H1 (cell line): ENCODE measurements at regions not wholly inside any gene's neighbourhood (a gene's known extent, or its start where the extent isn't known, plus 50 kb on each side); places are given as distances from the start of the nearest gene placed in this dataset.

Experiments
- CTCF ChIA-PET: fragments of 300-600 bp; sonication (Branson Sonifier 250); formaldehyde crosslinking; loops from one replicate; lab custom pipeline; 2021; ENCODE audit not compliant: partially characterized antibody; lab: Charles Lee
- POLR2A ChIA-PET: fragments of 300-600 bp; sonication (Branson Sonifier 250); formaldehyde crosslinking; loops from one replicate; lab custom pipeline; 2021; ENCODE audit warnings: inconsistent platforms; ENCODE audit not compliant: partially characterized antibody; lab: Charles Lee
- DNase-seq, 2 experiments: peaks; one replicate each; pipeline versions ENCODE4 v3.0.0 to v3.0.0-alpha.2; 2010 to 2022; ENCODE audit warnings: low spot score in 2 of 2, low read depth in 1 of 2, mixed read lengths in 1 of 2
- FAIRE-seq: peaks from 2 replicates; lab custom pipeline; 2011; peaks lifted over from hg19 to GRCh38; lab: Jason Lieb, UNC
- H2AFZ ChIP-seq: 2 replicates; pipeline ENCODE4 v1.8.1; 2012; ENCODE audit warnings: low read length, inconsistent platforms
- H2AK5ac ChIP-seq: 2 replicates; pipeline ENCODE4 v1.6.1; 2013; ENCODE audit warnings: low read depth, low read length
- H2BK120ac ChIP-seq: replicated peaks from 2 replicates; pipeline ENCODE3; 2013; ENCODE audit warnings: low read depth, low read length, inconsistent platforms
- H2BK12ac ChIP-seq: 2 replicates; pipeline ENCODE4 v1.6.1; 2013; ENCODE audit warnings: low read depth, low read length
- H2BK15ac ChIP-seq: 2 replicates; pipeline ENCODE4 v1.6.1; 2013; ENCODE audit warnings: low read length
- H2BK20ac ChIP-seq: 2 replicates; pipeline ENCODE4 v1.6.1; 2013; ENCODE audit warnings: low read length
- H2BK5ac ChIP-seq: 2 replicates; pipeline ENCODE4 v1.6.1; 2013; ENCODE audit warnings: low read depth, low read length
- H3K14ac ChIP-seq: 2 replicates; pipeline ENCODE4 v1.6.1; 2013; ENCODE audit warnings: inconsistent platforms; ENCODE audit not compliant: insufficient read length
- H3K18ac ChIP-seq: 2 replicates; pipeline ENCODE4 v1.6.1; 2013; ENCODE audit warnings: low read length; ENCODE audit errors: extremely low read depth
- H3K23ac ChIP-seq: 2 replicates; pipeline ENCODE4 v1.6.1; 2013; ENCODE audit warnings: inconsistent platforms; ENCODE audit not compliant: insufficient read length
- H3K23me2 ChIP-seq: 2 replicates; pipeline ENCODE4 v1.6.1; 2013; ENCODE audit warnings: low read depth, low read length
- H3K27ac ChIP-seq: 2 replicates; pipeline ENCODE4 v1.6.1; 2011; ENCODE audit warnings: low read depth, low read length, inconsistent platforms
- H3K27me3 ChIP-seq, 4 experiments: replicated peaks in 1 of 4; 1 replicate in 1 of 4; 2 replicates in 3 of 4; pipeline versions ENCODE4 v1.6.1 to v1.8.1; 2011 to 2013; ENCODE audit warnings: low read length in 3 of 4, mild to moderate bottlenecking in 3 of 4, inconsistent platforms in 2 of 4, mixed read lengths in 2 of 4, moderate library complexity in 1 of 4; ENCODE audit not compliant: control insufficient read depth in 3 of 4, insufficient read depth in 3 of 4; ENCODE audit errors: extremely low read depth in 1 of 4
- H3K36me3 ChIP-seq, 4 experiments: 2 replicates each; pipeline versions ENCODE4 v1.6.1 to v1.8.1; 2011 to 2013; ENCODE audit warnings: mild to moderate bottlenecking in 4 of 4, low read length in 3 of 4, moderate library complexity in 2 of 4, control low read depth in 1 of 4, inconsistent platforms in 1 of 4; ENCODE audit not compliant: insufficient read depth in 4 of 4, control insufficient read depth in 2 of 4
- H3K4ac ChIP-seq: replicated peaks from 2 replicates; pipeline ENCODE3; 2013; ENCODE audit warnings: low read length, low read depth, mixed read lengths, inconsistent platforms; ENCODE audit not compliant: insufficient read length
- H3K4me1 ChIP-seq, 4 experiments: replicated peaks in 1 of 4; 1 replicate in 1 of 4; 2 replicates in 3 of 4; pipeline versions ENCODE4 v1.6.1 to v1.8.1; 2011 to 2013; ENCODE audit warnings: low read length in 3 of 4, inconsistent platforms in 2 of 4, mixed read lengths in 1 of 4; ENCODE audit not compliant: insufficient read depth in 4 of 4, control insufficient read depth in 3 of 4
- H3K4me2 ChIP-seq, 2 experiments: 2 replicates each; pipeline versions ENCODE4 v1.6.1 to v1.8.1; 2011 to 2013; ENCODE audit warnings: low read depth in 2 of 2, low read length in 2 of 2, control low read depth in 1 of 2, inconsistent platforms in 1 of 2, mild to moderate bottlenecking in 1 of 2; ENCODE audit not compliant: insufficient read depth in 1 of 2
- H3K4me3 ChIP-seq, 4 experiments: fragments of 200-600, 300-600 bp in 1 of 4; sonication (generic), shearing (Covaris generic), sonication (Bioruptor Twin) in 1 of 4; 2 replicates each; pipeline versions ENCODE4 v1.5.1 to v1.8.1; 2011 to 2016; ENCODE audit warnings: low read length in 4 of 4, low read depth in 3 of 4, control low read depth in 2 of 4, inconsistent platforms in 2 of 4, mild to moderate bottlenecking in 2 of 4, mixed read lengths in 1 of 4, moderate library complexity in 1 of 4; ENCODE audit not compliant: insufficient read depth in 2 of 4; ENCODE audit errors: extremely low read depth in 1 of 4
- H3K56ac ChIP-seq: replicated peaks from 2 replicates; pipeline ENCODE3; 2013; ENCODE audit warnings: low read depth, mild to moderate bottlenecking, mixed read lengths, low read length, inconsistent platforms; ENCODE audit not compliant: insufficient read length
- H3K79me1 ChIP-seq: 2 replicates; pipeline ENCODE4 v1.6.1; 2013; ENCODE audit warnings: low read depth, low read length, control low read depth
- H3K79me2 ChIP-seq, 2 experiments: 2 replicates each; pipeline versions ENCODE4 v1.6.1 to v1.8.1; 2012 to 2013; ENCODE audit warnings: low read length in 2 of 2, mild to moderate bottlenecking in 2 of 2, inconsistent platforms in 1 of 2; ENCODE audit not compliant: insufficient read depth in 2 of 2, control insufficient read depth in 1 of 2
- H3K9ac ChIP-seq, 4 experiments: replicated peaks in 1 of 4; 1 replicate in 1 of 4; 2 replicates in 3 of 4; pipeline versions ENCODE4 v1.6.1 to v1.8.1; 2011 to 2013; ENCODE audit warnings: low read depth in 3 of 4, low read length in 3 of 4, control low read depth in 2 of 4, mild to moderate bottlenecking in 2 of 4, moderate library complexity in 2 of 4, inconsistent platforms in 1 of 4; ENCODE audit errors: extremely low read depth in 1 of 4
- H3K9me3 ChIP-seq, 2 experiments: 2 replicates each; pipeline versions ENCODE4 v1.6.1 to v1.8.1; 2012 to 2013; ENCODE audit warnings: mild to moderate bottlenecking in 2 of 2, moderate library complexity in 2 of 2, control low read depth in 1 of 2, inconsistent platforms in 1 of 2, low read depth in 1 of 2, low read length in 1 of 2, mixed read lengths in 1 of 2; ENCODE audit not compliant: insufficient read depth in 2 of 2
- H4K20me1 ChIP-seq, 2 experiments: replicated peaks in 1 of 2; 2 replicates each; pipeline versions ENCODE3 to v1.8.1; 2011 to 2013; ENCODE audit warnings: inconsistent platforms in 2 of 2, low read length in 2 of 2, mild to moderate bottlenecking in 1 of 2; ENCODE audit not compliant: insufficient read depth in 2 of 2, control insufficient read depth in 1 of 2
- H4K5ac ChIP-seq: 2 replicates; pipeline ENCODE4 v1.6.1; 2013; ENCODE audit warnings: low read length, low read depth, mixed read lengths, inconsistent platforms; ENCODE audit not compliant: insufficient read length
- H4K8ac ChIP-seq: 2 replicates; pipeline ENCODE4 v1.8.0; 2013; ENCODE audit warnings: mild to moderate bottlenecking, moderate library complexity, low read length, inconsistent platforms; ENCODE audit not compliant: insufficient read depth; ENCODE audit errors: extremely low read depth
- H4K91ac ChIP-seq: replicated peaks from 2 replicates; pipeline ENCODE3; 2013; ENCODE audit warnings: low read length, mixed read lengths, inconsistent platforms; ENCODE audit not compliant: insufficient read length
- BCL11A ChIP-seq, 2 experiments: IDR thresholded peaks; one replicate each; pipeline ENCODE4 v1.6.1; 2011; ENCODE audit warnings: low read depth in 2 of 2, low read length in 2 of 2, mild to moderate bottlenecking in 2 of 2
- CBX8 ChIP-seq: fragments of 300-800, 300-1000 bp; sonication (generic); IDR thresholded peaks from 2 replicates; pipeline ENCODE4 v1.7.1; 2016; ENCODE audit warnings: low read depth, low read length, borderline replicate concordance
- CTBP2 ChIP-seq: IDR thresholded peaks from 2 replicates; pipeline ENCODE4 v1.7.0; 2011; ENCODE audit warnings: borderline replicate concordance, mild to moderate bottlenecking, moderate library complexity, mixed read lengths, low read length; ENCODE audit not compliant: insufficient read depth, insufficient read length
- HDAC6 ChIP-seq: IDR thresholded peaks from one replicate; pipeline ENCODE4 v1.7.1; 2012; ENCODE audit warnings: low read depth, mild to moderate bottlenecking, inconsistent platforms, low read length, moderate library complexity
- JUND ChIP-seq: IDR thresholded peaks from 2 replicates; pipeline ENCODE4 v1.6.1; 2011; ENCODE audit warnings: mild to moderate bottlenecking, improper control_type of control experiment, low read length
- KDM4A ChIP-seq: IDR thresholded peaks from one replicate; pipeline ENCODE4 v1.7.1; 2012; ENCODE audit warnings: low read depth, mild to moderate bottlenecking, moderate library complexity, low read length, inconsistent platforms; ENCODE audit not compliant: severe bottlenecking
- POLR2A ChIP-seq, 2 experiments: IDR thresholded peaks; 1 replicate in 1 of 2; 2 replicates in 1 of 2; pipeline ENCODE4 v1.6.1; 2011; ENCODE audit warnings: low read depth in 2 of 2, low read length in 2 of 2, mild to moderate bottlenecking in 2 of 2; ENCODE audit errors: control extremely low read depth in 1 of 2
- RFX5 ChIP-seq: IDR thresholded peaks from 2 replicates; pipeline ENCODE4 v1.6.1; 2011; ENCODE audit warnings: low read depth, low read length, improper control_type of control experiment, borderline replicate concordance
- RNF2 ChIP-seq: fragments of 200-900, 300-1000 bp; sonication (generic); IDR thresholded peaks from 2 replicates; pipeline ENCODE4 v1.7.1; 2016; ENCODE audit warnings: borderline replicate concordance, low read depth, mild to moderate bottlenecking, antibody characterized with exemption, low read length; ENCODE audit not compliant: poor library complexity, severe bottlenecking; ENCODE audit errors: missing control alignments
- SP4 ChIP-seq: IDR thresholded peaks from 2 replicates; pipeline ENCODE4 v1.6.1; 2012; ENCODE audit warnings: low read length, inconsistent platforms
- SRF ChIP-seq: IDR thresholded peaks from 2 replicates; pipeline ENCODE4 v1.6.1; 2011; ENCODE audit warnings: mild to moderate bottlenecking, low read depth, low read length, moderate library complexity
- TAF1 ChIP-seq: IDR thresholded peaks from 2 replicates; pipeline ENCODE4 v1.6.1; 2011; ENCODE audit warnings: mild to moderate bottlenecking, low read depth, low read length
- YY1 ChIP-seq: IDR thresholded peaks from 2 replicates; pipeline ENCODE4 v1.6.1; 2011; ENCODE audit warnings: low read depth, mild to moderate bottlenecking, low read length
- WGBS, 2 experiments: shearing (Covaris generic) in 1 of 2; methylation state at CpG; one replicate each; pipeline versions ENCODE4 v1.1.6 to v1.1.7; 2013 to 2015; ENCODE audit warnings: low lambda C conversion rate in 2 of 2, mixed read lengths in 2 of 2, inconsistent platforms in 1 of 2, low coverage in 1 of 2, missing lambda C conversion rate in 1 of 2; ENCODE audit not compliant: insufficient replicate concordance in 2 of 2, insufficient coverage in 1 of 2, insufficient read length in 1 of 2; ENCODE audit errors: extremely low coverage in 1 of 2, missing lambda C conversion rate in 1 of 2; 5-methylcytosine and 5-hydroxymethylcytosine counted together

- Histone ChIP-seq H3K79me2 (no peaks in the 10 kb centered on the region), H2BK120ac (no peak overlapping the region)
- CTCF ChIA-PET: no interaction called here
Observed at GRCh38 chr12:87198181-87198580, 831.0 kb downstream of the C12orf50 start.

More at GRCh38 chr12:87198181-87198580, 831.0 kb downstream of the C12orf50 start:
- Histone ChIP-seq H3K23ac (no peak overlapping the region), H4K91ac (no peak overlapping the region), H3K79me1 (no peaks in the 10 kb centered on the region), H4K8ac (no peak overlapping the region), H3K14ac (no peak overlapping the region), H2BK20ac (no peak overlapping the region), H3K4me3 (no peak overlapping the region), H3K4me2 (no peak overlapping the region), H3K56ac (no peak overlapping the region), H2BK5ac (no peak overlapping the region), H4K5ac (no peak overlapping the region), H3K23me2 (no peaks in the 10 kb centered on the region), H3K9me3 (no peaks in the 10 kb centered on the region), H3K36me3 (no peaks in the 10 kb centered on the region), H2BK15ac (no peak overlapping the region), H3K4ac (no peak overlapping the region), H3K4me1 (no peaks in the 10 kb centered on the region), H2BK12ac (no peak overlapping the region), H3K27ac (no peak overlapping the region), H3K18ac (no peak overlapping the region), H2AFZ (no peak overlapping the region), H3K27me3 (peaks cover 0 to 1% (median 0%) of the 10 kb centered on the region in 4 experiments; a peak in 1 of 7 replicates)
- 100% methylated on average over 1 of the region's 1 CpG; no CpG with 5 or more reads in 1 of the 2 experiments for WGBS, 2 experiments
- DNase-seq: no peak
- TF ChIP-seq JUND: no peak
- no peak for TF ChIP-seq KDM4A
- TF ChIP-seq SP4: no peak
- no peak for TF ChIP-seq POLR2A (IDR thresholded peaks at IDR 0.05; ENCODE audit: control extremely low read depth in 1 of 2, low read depth in 2 of 2, low read length in 2 of 2)
- TF ChIP-seq RFX5: no peak
- no peak for TF ChIP-seq HDAC6
- TF ChIP-seq CTBP2: no peak
- no peak for TF ChIP-seq YY1
- TF ChIP-seq TAF1: no peak
- TF ChIP-seq BCL11A (IDR thresholded peaks at IDR 0.05; ENCODE audit: low read depth in 2 of 2, low read length in 2 of 2): no peak
- no peak for TF ChIP-seq SRF
- TF ChIP-seq RNF2: no peak
- TF ChIP-seq CBX8: no peak
- TF ChIP-seq, all 59 proteins: peak for 0
- Histone ChIP-seq H2AK5ac (no peak overlapping the region), H3K9ac (no peak overlapping the region), H4K20me1 (no peaks in the 10 kb centered on the region)
- FAIRE-seq: no peak
- POLR2A ChIA-PET: no interaction called here
